SK-N-SH (cell line): ENCODE measurements at regions not wholly inside any gene's neighbourhood (a gene's known extent, or its start where the extent isn't known, plus 50 kb on each side); places are given as distances from the start of the nearest gene placed in this dataset.

ENCODE experiments used
- CTCF ChIA-PET: fragments of 300-600, 350-600 bp; formaldehyde crosslinking; extraction: SDS; loops from one replicate; lab custom pipeline; 2021; lab: Yijun Ruan, JAX
- POLR2A ChIA-PET: fragments of 350-600 bp; sonication (Branson Sonifier 250); formaldehyde crosslinking; extraction: SDS; loops from one replicate; lab custom pipeline; 2020; ENCODE audit warnings: antibody characterized with exemption, inconsistent platforms; lab: Yijun Ruan, JAX
- DNase-seq: peaks from one replicate; pipeline ENCODE4 v3.0.0; 2012
- H2AFZ ChIP-seq: fragments of 200-600 bp; sonication (generic); 2 replicates; pipeline ENCODE4 v1.8.1; 2016; ENCODE audit warnings: antibody characterized with exemption, mild to moderate bottlenecking, low read depth
- H3F3A ChIP-seq: fragments of 200-600 bp; sonication (generic); replicated peaks from 2 replicates; pipeline ENCODE3; 2016; ENCODE audit warnings: antibody characterized with exemption, mild to moderate bottlenecking; ENCODE audit not compliant: insufficient read depth
- H3K27ac ChIP-seq, 2 experiments: fragments of 200-500 bp in 1 of 2; fragments of 200-600 bp in 1 of 2; sonication (Bioruptor generic) in 1 of 2; sonication (generic), shearing (Covaris generic) in 1 of 2; 2 replicates each; pipeline versions ENCODE4 v1.5.1 to v1.6.1; 2014 to 2016; ENCODE audit warnings: low read depth in 2 of 2, inconsistent platforms in 1 of 2, low read length in 1 of 2, mild to moderate bottlenecking in 1 of 2, mixed read lengths in 1 of 2
- H3K27me3 ChIP-seq: fragments of 200-600 bp; sonication (generic), shearing (Covaris generic); 2 replicates; pipeline ENCODE4 v1.6.1; 2016; ENCODE audit warnings: mixed run types; ENCODE audit not compliant: insufficient read depth
- H3K36me3 ChIP-seq, 2 experiments: fragments of 200-500 bp in 1 of 2; fragments of 200-600 bp in 1 of 2; sonication (Bioruptor generic) in 1 of 2; sonication (generic) in 1 of 2; replicated peaks in 1 of 2; 2 replicates each; pipeline versions ENCODE3 to v1.5.1; 2014 to 2016; ENCODE audit warnings: low read length in 1 of 2, mild to moderate bottlenecking in 1 of 2; ENCODE audit not compliant: insufficient read depth in 2 of 2, control insufficient read depth in 1 of 2
- H3K4me1 ChIP-seq, 2 experiments: fragments of 200-500 bp in 1 of 2; fragments of 200-600 bp in 1 of 2; sonication (Bioruptor generic) in 1 of 2; sonication (generic), shearing (Covaris generic) in 1 of 2; 2 replicates each; pipeline versions ENCODE4 v1.5.1 to v1.6.1; 2014 to 2016; ENCODE audit warnings: low read depth in 1 of 2, low read length in 1 of 2, mixed run types in 1 of 2; ENCODE audit not compliant: insufficient read depth in 2 of 2, control insufficient read depth in 1 of 2
- H3K4me2 ChIP-seq: fragments of 200-600 bp; sonication (generic), shearing (Covaris generic); 2 replicates; pipeline ENCODE4 v1.6.1; 2017; ENCODE audit warnings: mixed run types
- H3K4me3 ChIP-seq, 2 experiments: fragments of 200-500 bp in 1 of 2; fragments of 200-600 bp in 1 of 2; sonication (Bioruptor generic) in 1 of 2; sonication (generic), shearing (Covaris generic) in 1 of 2; 2 replicates each; pipeline versions ENCODE4 v1.5.1 to v1.8.1; 2014 to 2016; ENCODE audit warnings: low read depth in 2 of 2, inconsistent platforms in 1 of 2, low read length in 1 of 2, mild to moderate bottlenecking in 1 of 2, mixed read lengths in 1 of 2, moderate library complexity in 1 of 2
- H3K79me2 ChIP-seq: fragments of 200-600 bp; sonication (generic); 2 replicates; pipeline ENCODE4 v1.8.1; 2017; ENCODE audit warnings: mild to moderate bottlenecking; ENCODE audit not compliant: insufficient read depth
- H3K9ac ChIP-seq: fragments of 200-600 bp; sonication (generic); 2 replicates; pipeline ENCODE4 v1.6.1; 2017; ENCODE audit warnings: mixed run types
- H3K9me2 ChIP-seq: fragments of 200-600 bp; sonication (generic); 2 replicates; pipeline ENCODE4 v1.6.1; 2017; ENCODE audit warnings: mixed run types
- H3K9me3 ChIP-seq: fragments of 200-600 bp; sonication (generic); 2 replicates; pipeline ENCODE4 v1.6.1; 2017; ENCODE audit warnings: mixed run types, mild to moderate bottlenecking, moderate library complexity
- H4K20me1 ChIP-seq: fragments of 200-600 bp; sonication (generic); 2 replicates; pipeline ENCODE4 v1.6.1; 2017; ENCODE audit warnings: mild to moderate bottlenecking, mixed run types; ENCODE audit not compliant: insufficient read depth
- CHD2 ChIP-seq: fragments of 150-350 bp; IDR thresholded peaks from 2 replicates; pipeline ENCODE4 v1.6.1; 2018; ENCODE audit warnings: low read length; ENCODE audit not compliant: partially characterized antibody
- FOSL2 ChIP-seq: IDR thresholded peaks from 2 replicates; pipeline ENCODE4 v1.4.0; 2012; ENCODE audit warnings: low read depth, mild to moderate bottlenecking, moderate library complexity, borderline replicate concordance
- GABPA ChIP-seq: IDR thresholded peaks from 2 replicates; pipeline ENCODE4 v1.4.0; 2012; ENCODE audit warnings: low read depth, mild to moderate bottlenecking
- JUND ChIP-seq: IDR thresholded peaks from 2 replicates; pipeline ENCODE4 v1.4.0; 2012
- MAX ChIP-seq: IDR thresholded peaks from 2 replicates; pipeline ENCODE4 v1.4.0; 2012; ENCODE audit warnings: low read depth
- MXI1 ChIP-seq: IDR thresholded peaks from 2 replicates; pipeline ENCODE4 v1.6.1; 2012; ENCODE audit warnings: mild to moderate bottlenecking, low read depth, low read length, improper control_type of control experiment
- NRF1 ChIP-seq: IDR thresholded peaks from 2 replicates; pipeline ENCODE4 v1.6.1; 2012; ENCODE audit warnings: low read depth, mild to moderate bottlenecking, low read length
- PBX3 ChIP-seq: IDR thresholded peaks from 2 replicates; pipeline ENCODE4; 2012
- RAD21 ChIP-seq: IDR thresholded peaks from 2 replicates; pipeline ENCODE4 v1.6.1; 2012; ENCODE audit warnings: mild to moderate bottlenecking, low read length
- REST ChIP-seq: IDR thresholded peaks from 2 replicates; pipeline ENCODE4 v1.6.1; 2012; ENCODE audit warnings: mild to moderate bottlenecking, low read depth, low read length, moderate library complexity
- RFX5 ChIP-seq: IDR thresholded peaks from 2 replicates; pipeline ENCODE4 v1.6.1; 2012; ENCODE audit warnings: mild to moderate bottlenecking, improper control_type of control experiment, low read length
- SMC3 ChIP-seq: IDR thresholded peaks from 2 replicates; pipeline ENCODE4 v1.6.1; 2012; ENCODE audit warnings: low read depth, low read length, improper control_type of control experiment
- TCF12 ChIP-seq: IDR thresholded peaks from 2 replicates; pipeline ENCODE4 v1.4.0; 2012
- TEAD4 ChIP-seq: IDR thresholded peaks from 2 replicates; pipeline ENCODE4 v1.4.0; 2012; ENCODE audit warnings: mild to moderate bottlenecking, borderline replicate concordance; ENCODE audit not compliant: insufficient read depth
- USF1 ChIP-seq: IDR thresholded peaks from 2 replicates; pipeline ENCODE4 v1.4.0; 2012; ENCODE audit warnings: low read depth, borderline replicate concordance
- USF2 ChIP-seq: fragments of 150-350 bp; IDR thresholded peaks from 2 replicates; pipeline ENCODE4 v1.6.1; 2017; ENCODE audit warnings: antibody characterized with exemption, low read length, low read depth, borderline replicate concordance
- YY1 ChIP-seq: IDR thresholded peaks from 2 replicates; pipeline ENCODE4 v1.4.0; 2012; ENCODE audit warnings: low read depth, mild to moderate bottlenecking
- ZBTB33 ChIP-seq: IDR thresholded peaks from 2 replicates; pipeline ENCODE4 v1.4.0; 2012; ENCODE audit warnings: low read depth, borderline replicate concordance
- WGBS: methylation state at CpG from one replicate; pipeline ENCODE4 v1.1.6; 2017; ENCODE audit warnings: low lambda C conversion rate; 5-methylcytosine and 5-hydroxymethylcytosine counted together

- Histone ChIP-seq H3K4me1 (no peaks in the 10 kb centered on the region), H3K4me2 (no peak overlapping the region), H3K4me3 (no peak overlapping the region), H3F3A (no peaks in the 10 kb centered on the region), H3K27ac (no peak overlapping the region), H4K20me1 (no peaks in the 10 kb centered on the region), H3K79me2 (no peaks in the 10 kb centered on the region), H3K9me3 (no peaks in the 10 kb centered on the region), H3K9me2 (no peaks in the 10 kb centered on the region), H3K27me3 (peaks cover 19% of the 10 kb centered on the region), H2AFZ (no peak overlapping the region), H3K36me3 (no peaks in the 10 kb centered on the region), H3K9ac (no peak overlapping the region)
- ChIA-PET POLR2A (no interaction called here), CTCF (no interaction called here)
- WGBS, result 11% methylated on average over 4 of the region's 4 CpGs
- DNase-seq, result no peak
- TF ChIP-seq PBX3 (no peak), TCF12 (no peak), JUND (no peak), TEAD4 (no peak), ZBTB33 (no peak), USF2 (no peak), REST (no peak), MAX (no peak)
Measured at GRCh38 chr18:22544626-22545025, 126.9 kb upstream of the CTAGE1 start.

GRCh38 chr18:22545066-22545760 is 127.5 kb upstream of the CTAGE1 start:
- CTCF ChIA-PET, result no interaction called here
- Histone ChIP-seq H4K20me1 (no peaks in the 10 kb centered on the region), H3F3A (no peaks in the 10 kb centered on the region), H3K27ac (no peak overlapping the region), H3K79me2 (no peaks in the 10 kb centered on the region), H3K27me3 (peaks cover 25% of the 10 kb centered on the region), H2AFZ (no peak overlapping the region), H3K4me1 (no peaks in the 10 kb centered on the region), H3K9me3 (no peaks in the 10 kb centered on the region), H3K36me3 (no peaks in the 10 kb centered on the region), H3K9me2 (no peaks in the 10 kb centered on the region), H3K4me3 (no peak overlapping the region), H3K9ac (no peak overlapping the region), H3K4me2 (no peak overlapping the region)
- no peak for DNase-seq
- POLR2A ChIA-PET, result no interaction called here
- 10% methylated on average over 6 of the region's 6 CpGs for WGBS
- TF ChIP-seq GABPA, result no peak
- no peak for TF ChIP-seq RFX5
- TF ChIP-seq YY1, result no peak
- no peak for TF ChIP-seq USF1
- TF ChIP-seq TCF12, result no peak
- no peak for TF ChIP-seq SMC3
- no peak for TF ChIP-seq CHD2
- no peak for TF ChIP-seq FOSL2
- no peak for TF ChIP-seq RAD21
- no peak for TF ChIP-seq MXI1
- TF ChIP-seq TEAD4, result no peak
- no peak for TF ChIP-seq USF2
- no peak for TF ChIP-seq NRF1
